Uterus (tissue), 2 donors: ENCODE measurements at regions not wholly inside any gene's neighbourhood (a gene's known extent, or its start where the extent isn't known, plus 50 kb on each side); places are given as distances from the start of the nearest gene placed in this dataset.

Experiments used
- CTCF ChIP-seq, 4 experiments: fragments of 200-600 bp in 2 of 4; fragments of 450-650 bp in 2 of 4; sonication (generic) in 2 of 4; IDR thresholded peaks; one replicate each; pipeline ENCODE4 v1.5.1; 2016 to 2019; ENCODE audit warnings: antibody characterized with exemption in 4 of 4, mild to moderate bottlenecking in 2 of 4, moderate library complexity in 1 of 4
- POLR2A ChIP-seq, 2 donors: fragments of 450-650 bp; IDR thresholded peaks; one replicate each; pipeline ENCODE4 v1.6.1; 2016; ENCODE audit warnings: antibody characterized with exemption in 2 of 2, mild to moderate bottlenecking in 1 of 2, moderate library complexity in 1 of 2

- no peak for TF ChIP-seq CTCF (IDR thresholded peaks at IDR 0.05)
- TF ChIP-seq POLR2A (IDR thresholded peaks at IDR 0.05) = no peak
Observed at GRCh38 chr5:17346811-17347210, 129.4 kb downstream of the BASP1 start.
